ENCODE measurements at regions not wholly inside any gene's neighbourhood (a gene's known extent, or its start where the extent isn't known, plus 50 kb on each side); places are given as distances from the start of the nearest gene placed in this dataset.

DNA sequence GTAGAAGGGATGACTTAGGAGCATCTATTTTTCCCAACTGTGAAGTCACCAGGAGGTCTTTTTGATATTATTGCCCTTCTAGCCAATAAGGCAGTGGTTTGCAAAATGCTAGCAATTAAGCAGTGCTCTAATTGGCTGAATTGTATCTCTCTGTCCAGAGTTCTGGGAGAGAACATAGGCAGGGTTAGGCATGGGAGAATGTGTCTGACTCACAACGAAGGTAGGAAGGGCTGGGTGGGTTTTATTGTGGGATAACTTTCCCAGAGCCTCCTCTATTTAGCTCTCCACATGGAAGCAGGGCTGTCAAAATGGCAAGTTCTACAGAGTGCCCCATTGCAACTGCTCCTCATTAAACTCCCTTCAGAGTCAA, 415.9 kb upstream of the CADM1 start:
- no peak for TF ChIP-seq POLR2AphosphoS5 (IDR thresholded peaks at IDR 0.05)
- TF ChIP-seq, protein P1, sequence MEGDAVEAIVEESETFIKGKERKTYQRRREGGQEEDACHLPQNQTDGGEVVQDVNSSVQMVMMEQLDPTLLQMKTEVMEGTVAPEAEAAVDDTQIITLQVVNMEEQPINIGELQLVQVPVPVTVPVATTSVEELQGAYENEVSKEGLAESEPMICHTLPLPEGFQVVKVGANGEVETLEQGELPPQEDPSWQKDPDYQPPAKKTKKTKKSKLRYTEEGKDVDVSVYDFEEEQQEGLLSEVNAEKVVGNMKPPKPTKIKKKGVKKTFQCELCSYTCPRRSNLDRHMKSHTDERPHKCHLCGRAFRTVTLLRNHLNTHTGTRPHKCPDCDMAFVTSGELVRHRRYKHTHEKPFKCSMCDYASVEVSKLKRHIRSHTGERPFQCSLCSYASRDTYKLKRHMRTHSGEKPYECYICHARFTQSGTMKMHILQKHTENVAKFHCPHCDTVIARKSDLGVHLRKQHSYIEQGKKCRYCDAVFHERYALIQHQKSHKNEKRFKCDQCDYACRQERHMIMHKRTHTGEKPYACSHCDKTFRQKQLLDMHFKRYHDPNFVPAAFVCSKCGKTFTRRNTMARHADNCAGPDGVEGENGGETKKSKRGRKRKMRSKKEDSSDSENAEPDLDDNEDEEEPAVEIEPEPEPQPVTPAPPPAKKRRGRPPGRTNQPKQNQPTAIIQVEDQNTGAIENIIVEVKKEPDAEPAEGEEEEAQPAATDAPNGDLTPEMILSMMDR (IDR thresholded peaks at IDR 0.05) = no peak
